SJCRH30 (cell line): ENCODE measurements at regions not wholly inside any gene's neighbourhood (a gene's known extent, or its start where the extent isn't known, plus 50 kb on each side); places are given as distances from the start of the nearest gene placed in this dataset.

Source experiments
- DNase-seq, 2 experiments: peaks; one replicate each; pipeline ENCODE4 v3.0.0-alpha.2; 2015 to 2020
- H3K27ac ChIP-seq: fragments of 250-450 bp; sonication (Bioruptor Pico); 2 replicates; pipeline ENCODE4 v1.5.1; 2020; ENCODE audit warnings: mild to moderate bottlenecking, moderate library complexity
- H3K27me3 ChIP-seq: fragments of 250-450 bp; sonication (Bioruptor Pico); 2 replicates; pipeline ENCODE4 v1.5.1; 2020; ENCODE audit warnings: mild to moderate bottlenecking, moderate library complexity
- H3K36me3 ChIP-seq: fragments of 250-450 bp; sonication (Bioruptor Pico); 2 replicates; pipeline ENCODE4 v1.5.1; 2020; ENCODE audit warnings: mild to moderate bottlenecking, moderate library complexity
- H3K4me1 ChIP-seq: fragments of 250-450 bp; sonication (Bioruptor Pico); 2 replicates; pipeline ENCODE4 v1.5.1; 2020; ENCODE audit warnings: mild to moderate bottlenecking, moderate library complexity
- H3K4me3 ChIP-seq: fragments of 250-450 bp; sonication (Bioruptor Pico); 2 replicates; pipeline ENCODE4 v1.5.1; 2020; ENCODE audit warnings: mild to moderate bottlenecking, moderate library complexity
- H3K9me3 ChIP-seq: fragments of 250-450 bp; sonication (Bioruptor Pico); replicated peaks from 2 replicates; pipeline ENCODE4 v1.5.1; 2020; ENCODE audit warnings: mild to moderate bottlenecking, moderate library complexity

GRCh38 chr3:144257381-144257780 is 285.8 kb downstream of the DIPK2A start:
- no peak overlapping the region for H3K4me3 ChIP-seq
- DNase-seq, result no peak
- no peak overlapping the region for H3K27ac ChIP-seq
- H3K27me3 ChIP-seq, result no peaks in the 10 kb centered on the region
- no peaks in the 10 kb centered on the region for H3K4me1 ChIP-seq
- no peaks in the 10 kb centered on the region for H3K36me3 ChIP-seq
- H3K9me3 ChIP-seq, result no peaks in the 10 kb centered on the region

GRCh38 chr3:144259267-144259666 is 287.6 kb downstream of the DIPK2A start:
- Histone ChIP-seq H3K9me3 (no peaks in the 10 kb centered on the region), H3K27me3 (no peaks in the 10 kb centered on the region), H3K27ac (no peak overlapping the region), H3K4me1 (no peaks in the 10 kb centered on the region), H3K4me3 (no peak overlapping the region), H3K36me3 (no peaks in the 10 kb centered on the region)
- DNase-seq, result peak in 1 of 2 experiments; percentile 17

GRCh38 chr3:144263706-144264105 is 292.1 kb downstream of the DIPK2A start:
- Histone ChIP-seq H3K4me3 (no peak overlapping the region), H3K27ac (no peak overlapping the region), H3K36me3 (no peaks in the 10 kb centered on the region), H3K9me3 (no peaks in the 10 kb centered on the region), H3K27me3 (no peaks in the 10 kb centered on the region; the same call in 1 of the 2 replicates), H3K4me1 (no peaks in the 10 kb centered on the region)
- no peak for DNase-seq

- no peaks in the 10 kb centered on the region for H3K4me1 ChIP-seq
- H3K36me3 ChIP-seq, result no peaks in the 10 kb centered on the region
- no peaks in the 10 kb centered on the region; the same call in 1 of the 2 replicates for H3K27me3 ChIP-seq
- no peaks in the 10 kb centered on the region for H3K9me3 ChIP-seq
- H3K4me3 ChIP-seq, result no peak overlapping the region
- H3K27ac ChIP-seq, result no peak overlapping the region
- DNase-seq, result no peak
Measured at GRCh38 chr3:144264350-144264749, 292.7 kb downstream of the DIPK2A start.

GRCh38 chr3:144264794-144265193 is 293.2 kb downstream of the DIPK2A start:
- Histone ChIP-seq H3K27me3 (no peaks in the 10 kb centered on the region; the same call in 1 of the 2 replicates), H3K4me1 (no peaks in the 10 kb centered on the region), H3K27ac (no peak overlapping the region), H3K36me3 (no peaks in the 10 kb centered on the region), H3K9me3 (no peaks in the 10 kb centered on the region), H3K4me3 (no peak overlapping the region)
- DNase-seq, result no peak

GRCh38 chr3:144265542-144266100 is 294.0 kb downstream of the DIPK2A start:
- H3K4me1 ChIP-seq, result no peaks in the 10 kb centered on the region
- no peak overlapping the region for H3K27ac ChIP-seq
- H3K27me3 ChIP-seq, result no peaks in the 10 kb centered on the region; the same call in 1 of the 2 replicates
- no peak for DNase-seq
- no peaks in the 10 kb centered on the region for H3K36me3 ChIP-seq
- no peaks in the 10 kb centered on the region for H3K9me3 ChIP-seq
- H3K4me3 ChIP-seq, result no peak overlapping the region

- Histone ChIP-seq H3K9me3 (no peaks in the 10 kb centered on the region), H3K36me3 (no peaks in the 10 kb centered on the region), H3K4me3 (no peak overlapping the region), H3K4me1 (no peaks in the 10 kb centered on the region), H3K27ac (no peak overlapping the region), H3K27me3 (no peaks in the 10 kb centered on the region; the same call in 1 of the 2 replicates)
- DNase-seq, result no peak
Measured at GRCh38 chr3:144270100-144270499, 298.5 kb downstream of the DIPK2A start.

- Histone ChIP-seq H3K9me3 (no peaks in the 10 kb centered on the region), H3K36me3 (no peaks in the 10 kb centered on the region), H3K27ac (no peak overlapping the region), H3K27me3 (no peaks in the 10 kb centered on the region), H3K4me3 (no peak overlapping the region), H3K4me1 (no peaks in the 10 kb centered on the region)
- DNase-seq, result no peak
Measured at GRCh38 chr3:144272680-144273079, 301.1 kb downstream of the DIPK2A start.

- DNase-seq, result no peak
- Histone ChIP-seq H3K27me3 (no peaks in the 10 kb centered on the region), H3K4me1 (no peaks in the 10 kb centered on the region), H3K36me3 (no peaks in the 10 kb centered on the region), H3K9me3 (no peaks in the 10 kb centered on the region), H3K4me3 (no peak overlapping the region), H3K27ac (no peak overlapping the region)
Measured at GRCh38 chr3:144273601-144274000, 302.0 kb downstream of the DIPK2A start.

- no peaks in the 10 kb centered on the region for H3K27me3 ChIP-seq
- no peak overlapping the region for H3K4me3 ChIP-seq
- no peak for DNase-seq
- no peak overlapping the region for H3K27ac ChIP-seq
- H3K4me1 ChIP-seq, result no peaks in the 10 kb centered on the region
- H3K36me3 ChIP-seq, result no peaks in the 10 kb centered on the region
- no peaks in the 10 kb centered on the region for H3K9me3 ChIP-seq
Measured at GRCh38 chr3:144275005-144275404, 303.4 kb downstream of the DIPK2A start.

- Histone ChIP-seq H3K4me1 (no peaks in the 10 kb centered on the region), H3K9me3 (no peaks in the 10 kb centered on the region), H3K27me3 (no peaks in the 10 kb centered on the region)
Measured at GRCh38 chr3:144282313-144282712, 310.7 kb downstream of the DIPK2A start.

GRCh38 chr3:144286235-144286910 is 314.8 kb downstream of the DIPK2A start:
- Histone ChIP-seq H3K4me3 (no peak overlapping the region), H3K27me3 (no peaks in the 10 kb centered on the region), H3K4me1 (no peaks in the 10 kb centered on the region), H3K9me3 (no peaks in the 10 kb centered on the region), H3K36me3 (no peaks in the 10 kb centered on the region), H3K27ac (no peak overlapping the region)
- DNase-seq, result no peak

More at GRCh38 chr3:144282313-144282712, 310.7 kb downstream of the DIPK2A start:
- no peak overlapping the region for H3K4me3 ChIP-seq
- no peak overlapping the region for H3K27ac ChIP-seq
- H3K36me3 ChIP-seq, result no peaks in the 10 kb centered on the region
- DNase-seq, result no peak

- Histone ChIP-seq H3K9me3 (no peaks in the 10 kb centered on the region), H3K36me3 (no peaks in the 10 kb centered on the region), H3K27me3 (no peaks in the 10 kb centered on the region), H3K4me3 (no peak overlapping the region), H3K27ac (no peak overlapping the region), H3K4me1 (no peaks in the 10 kb centered on the region)
- no peak for DNase-seq
Measured at GRCh38 chr3:144287001-144287400, 315.4 kb downstream of the DIPK2A start.

- no peak for DNase-seq
- Histone ChIP-seq H3K36me3 (no peaks in the 10 kb centered on the region), H3K4me3 (no peak overlapping the region), H3K27ac (no peak overlapping the region), H3K9me3 (no peaks in the 10 kb centered on the region), H3K27me3 (no peaks in the 10 kb centered on the region), H3K4me1 (no peaks in the 10 kb centered on the region)
Measured at GRCh38 chr3:144289057-144289456, 317.4 kb downstream of the DIPK2A start.

- DNase-seq, result no peak
- Histone ChIP-seq H3K27ac (no peak overlapping the region), H3K4me1 (no peaks in the 10 kb centered on the region), H3K36me3 (no peaks in the 10 kb centered on the region), H3K4me3 (no peak overlapping the region), H3K27me3 (no peaks in the 10 kb centered on the region), H3K9me3 (no peaks in the 10 kb centered on the region)
Measured at GRCh38 chr3:144294659-144295538, 323.3 kb downstream of the DIPK2A start.
